ENCODE measurements at regions not wholly inside any gene's neighbourhood (a gene's known extent, or its start where the extent isn't known, plus 50 kb on each side); places are given as distances from the start of the nearest gene placed in this dataset.

GRCh38 chr6:154668156-154668555, 65.1 kb upstream of the SCAF8 start:
- FAIRE-seq (no peak), DNase-seq (ENCODE audit: low read depth) (no peak)
- TF ChIP-seq, protein P1, sequence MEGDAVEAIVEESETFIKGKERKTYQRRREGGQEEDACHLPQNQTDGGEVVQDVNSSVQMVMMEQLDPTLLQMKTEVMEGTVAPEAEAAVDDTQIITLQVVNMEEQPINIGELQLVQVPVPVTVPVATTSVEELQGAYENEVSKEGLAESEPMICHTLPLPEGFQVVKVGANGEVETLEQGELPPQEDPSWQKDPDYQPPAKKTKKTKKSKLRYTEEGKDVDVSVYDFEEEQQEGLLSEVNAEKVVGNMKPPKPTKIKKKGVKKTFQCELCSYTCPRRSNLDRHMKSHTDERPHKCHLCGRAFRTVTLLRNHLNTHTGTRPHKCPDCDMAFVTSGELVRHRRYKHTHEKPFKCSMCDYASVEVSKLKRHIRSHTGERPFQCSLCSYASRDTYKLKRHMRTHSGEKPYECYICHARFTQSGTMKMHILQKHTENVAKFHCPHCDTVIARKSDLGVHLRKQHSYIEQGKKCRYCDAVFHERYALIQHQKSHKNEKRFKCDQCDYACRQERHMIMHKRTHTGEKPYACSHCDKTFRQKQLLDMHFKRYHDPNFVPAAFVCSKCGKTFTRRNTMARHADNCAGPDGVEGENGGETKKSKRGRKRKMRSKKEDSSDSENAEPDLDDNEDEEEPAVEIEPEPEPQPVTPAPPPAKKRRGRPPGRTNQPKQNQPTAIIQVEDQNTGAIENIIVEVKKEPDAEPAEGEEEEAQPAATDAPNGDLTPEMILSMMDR (IDR thresholded peaks at IDR 0.05; ENCODE audit: insufficient read depth, low read length, severe bottlenecking), result no peak
- Histone ChIP-seq H3K27me3 (ENCODE audit: control insufficient read depth, insufficient read depth, low read length) (no peaks in the 10 kb centered on the region), H3K36me3 (ENCODE audit: control insufficient read depth, insufficient read depth, low read length) (no peaks in the 10 kb centered on the region), H3K4me3 (ENCODE audit: low read depth, low read length) (no peak overlapping the region)

GRCh38 chr6:154672086-154672485, 61.1 kb upstream of the SCAF8 start:
- TF ChIP-seq, protein P1 (IDR thresholded peaks at IDR 0.05; ENCODE audit: insufficient read depth, low read length, severe bottlenecking), result no peak
- FAIRE-seq (no peak), DNase-seq (ENCODE audit: low read depth) (no peak)
- H3K4me3 ChIP-seq (ENCODE audit: low read depth, low read length), result no peak overlapping the region
- no peaks in the 10 kb centered on the region for H3K36me3 ChIP-seq (ENCODE audit: control insufficient read depth, insufficient read depth, low read length)
- H3K27me3 ChIP-seq (ENCODE audit: control insufficient read depth, insufficient read depth, low read length), result no peaks in the 10 kb centered on the region

DNA sequence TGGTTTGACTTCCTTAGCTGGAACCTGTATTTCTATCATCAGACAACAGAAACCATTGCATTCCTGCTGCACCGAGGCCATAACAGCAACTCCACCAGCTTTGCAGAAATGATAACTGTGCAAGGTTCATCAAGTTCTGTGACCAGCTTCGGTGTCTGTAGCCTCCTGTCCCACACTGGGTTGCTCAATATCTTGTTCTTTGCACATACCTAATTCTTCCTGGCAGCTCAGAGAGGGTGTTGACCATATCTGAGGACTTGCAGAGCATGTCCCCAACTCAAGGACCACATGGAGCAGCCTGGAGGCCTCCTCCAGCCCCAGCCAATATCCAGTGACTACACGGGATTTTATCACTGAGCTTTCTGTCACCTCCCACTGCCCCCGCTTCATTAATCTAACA, 59.3 kb upstream of the SCAF8 start:
- DNase-seq (ENCODE audit: low read depth), result no peak
- H3K27me3 ChIP-seq (ENCODE audit: control insufficient read depth, insufficient read depth, low read length), result no peaks in the 10 kb centered on the region
- no peak overlapping the region for H3K4me3 ChIP-seq (ENCODE audit: low read depth, low read length)
- H3K36me3 ChIP-seq (ENCODE audit: control insufficient read depth, insufficient read depth, low read length), result no peaks in the 10 kb centered on the region
- FAIRE-seq, result no peak
- TF ChIP-seq, protein P1 (IDR thresholded peaks at IDR 0.05; ENCODE audit: insufficient read depth, low read length, severe bottlenecking), result no peak

- H3K27me3 ChIP-seq (ENCODE audit: control insufficient read depth, insufficient read depth, low read length), result no peaks in the 10 kb centered on the region
- H3K4me3 ChIP-seq (ENCODE audit: low read depth, low read length), result no peak overlapping the region
These were observed 57.6 kb upstream of the SCAF8 start for GRCh38 chr6:154675602-154676088.

DNA sequence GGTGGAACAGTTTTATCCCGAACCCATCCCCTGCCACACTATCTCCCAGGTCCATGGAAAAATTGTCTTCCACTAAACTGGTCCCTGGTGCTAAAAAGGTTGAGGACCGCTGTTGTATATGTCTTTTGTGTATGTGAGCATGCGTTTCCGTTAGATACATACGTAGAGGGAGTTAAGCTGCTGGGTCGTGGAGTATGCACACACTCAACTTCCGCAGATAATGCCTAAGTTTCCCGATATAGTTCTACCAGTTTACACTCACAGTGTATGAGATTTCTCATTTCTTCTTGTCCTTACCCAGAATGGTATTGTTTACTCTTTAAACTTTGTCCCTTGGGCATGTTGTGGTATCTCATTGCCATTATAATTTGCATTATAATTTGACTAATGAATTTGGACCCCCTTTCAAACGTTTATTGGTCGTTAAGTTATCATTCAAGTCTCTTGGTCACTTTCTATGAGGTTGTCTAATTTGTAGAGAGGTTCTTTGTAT, 50.5 kb upstream of the SCAF8 start:
- no peaks in the 10 kb centered on the region for H3K36me3 ChIP-seq (ENCODE audit: control insufficient read depth, insufficient read depth, low read length)
- H3K27me3 ChIP-seq (ENCODE audit: control insufficient read depth, insufficient read depth, low read length), result no peaks in the 10 kb centered on the region
- TF ChIP-seq, protein P1 (IDR thresholded peaks at IDR 0.05; ENCODE audit: insufficient read depth, low read length, severe bottlenecking), result no peak
- DNase-seq (ENCODE audit: low read depth), result no peak
- no peak overlapping the region for H3K4me3 ChIP-seq (ENCODE audit: low read depth, low read length)
- FAIRE-seq, result no peak

More at GRCh38 chr6:154675602-154676088, 57.6 kb upstream of the SCAF8 start:
- no peaks in the 10 kb centered on the region for H3K36me3 ChIP-seq (ENCODE audit: control insufficient read depth, insufficient read depth, low read length)
- no peak for FAIRE-seq
- peak; percentile 96 for DNase-seq (ENCODE audit: low read depth)
- TF ChIP-seq, protein P1 (IDR thresholded peaks at IDR 0.05; ENCODE audit: insufficient read depth, low read length, severe bottlenecking), result peak; percentile 98

All from bronchial epithelial cell (primary cell).